Esophagus mucosa (tissue), 1 donor: ENCODE measurements at regions not wholly inside any gene's neighbourhood (a gene's known extent, or its start where the extent isn't known, plus 50 kb on each side); places are given as distances from the start of the nearest gene placed in this dataset.

ENCODE experiments used
- ATAC-seq: fragments of 200-7000 bp; cut with Tn5 transposase; one replicate; pipeline ENCODE4 v1.9.1; 2020
- donor health status: DM: yes; HTN: yes; CAD: no.

DNA sequence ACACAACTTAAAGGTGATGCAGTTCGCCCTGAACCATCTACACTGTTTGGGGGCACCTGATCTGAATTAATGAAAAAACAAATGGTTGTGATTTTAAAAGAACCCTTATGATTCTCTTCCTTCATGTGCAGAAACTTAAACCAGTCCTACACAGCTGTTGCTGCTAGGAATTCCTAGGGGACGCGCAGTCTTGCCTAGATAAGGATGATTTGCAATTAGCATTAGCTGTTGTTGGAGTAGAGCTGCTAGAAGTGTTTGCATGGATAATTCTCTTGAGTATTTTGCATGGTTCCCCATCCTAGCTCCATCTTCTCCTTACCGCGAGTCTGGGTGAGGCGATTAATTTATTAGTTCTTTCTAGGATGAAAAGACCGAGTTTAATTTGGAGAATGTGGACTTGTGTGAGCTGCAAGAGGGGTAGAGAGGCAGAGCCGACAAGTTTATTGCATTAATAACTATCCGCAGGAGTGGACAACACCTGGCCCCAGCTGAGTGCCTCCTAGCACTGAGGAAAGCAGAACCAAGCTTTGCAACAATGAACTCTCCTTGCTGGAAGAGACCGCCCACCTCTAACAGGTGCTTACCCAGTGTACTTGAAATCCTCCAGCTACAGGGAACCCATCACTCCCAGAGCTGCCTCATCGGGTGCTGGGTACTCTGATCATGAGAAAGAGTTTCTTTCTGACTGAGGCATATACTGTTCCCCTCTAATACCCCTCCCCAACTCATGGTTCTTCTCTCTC is 75.0 kb upstream of the WNT7A start:
- ATAC-seq = no peak

DNA sequence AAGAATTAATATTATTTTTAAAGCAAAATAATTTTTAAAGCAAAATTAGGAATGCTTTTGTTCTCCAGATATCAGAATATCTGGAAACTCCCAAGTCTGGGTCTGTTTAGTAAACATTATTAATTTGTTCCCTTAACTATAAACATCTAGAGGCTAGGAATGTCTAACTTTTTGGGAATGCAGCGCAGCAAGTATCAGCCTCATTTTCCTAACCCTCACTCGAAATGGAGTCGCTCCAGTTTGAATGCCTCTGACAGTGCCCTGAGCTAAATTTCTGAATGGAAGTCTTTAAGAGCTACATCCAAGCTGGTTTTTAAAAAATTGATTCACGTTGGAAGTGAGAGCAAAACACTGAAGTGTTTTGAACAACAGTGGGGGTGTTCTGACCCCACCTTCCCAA is 74.4 kb upstream of the WNT7A start:
- ATAC-seq = no peak

GRCh38 chr3:13951184-13951583 is 71.3 kb upstream of the WNT7A start:
- ATAC-seq = no peak

- no peak for ATAC-seq
These were observed 70.2 kb upstream of the WNT7A start for GRCh38 chr3:13950042-13950441.

DNA sequence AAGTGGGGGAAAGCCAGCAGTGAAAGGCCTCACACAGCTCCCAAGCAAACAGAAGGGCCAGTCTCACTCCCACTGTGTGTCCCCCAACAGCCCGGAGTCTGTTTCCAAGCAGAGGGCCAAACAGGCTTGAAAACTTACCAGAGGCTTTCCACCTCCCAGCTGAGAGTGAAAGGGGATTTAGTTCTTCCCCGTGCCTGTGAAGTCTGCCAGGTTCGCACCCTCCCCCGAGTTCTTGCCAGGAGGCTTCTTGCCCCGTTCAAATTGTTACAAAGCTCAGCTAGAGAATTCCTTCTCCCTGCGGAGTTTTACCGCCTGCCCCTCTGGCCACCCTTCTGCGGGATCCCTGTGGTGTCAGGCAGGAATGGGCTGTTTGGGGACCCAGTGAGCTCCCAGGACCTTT is 68.0 kb upstream of the WNT7A start:
- ATAC-seq = no peak

DNA sequence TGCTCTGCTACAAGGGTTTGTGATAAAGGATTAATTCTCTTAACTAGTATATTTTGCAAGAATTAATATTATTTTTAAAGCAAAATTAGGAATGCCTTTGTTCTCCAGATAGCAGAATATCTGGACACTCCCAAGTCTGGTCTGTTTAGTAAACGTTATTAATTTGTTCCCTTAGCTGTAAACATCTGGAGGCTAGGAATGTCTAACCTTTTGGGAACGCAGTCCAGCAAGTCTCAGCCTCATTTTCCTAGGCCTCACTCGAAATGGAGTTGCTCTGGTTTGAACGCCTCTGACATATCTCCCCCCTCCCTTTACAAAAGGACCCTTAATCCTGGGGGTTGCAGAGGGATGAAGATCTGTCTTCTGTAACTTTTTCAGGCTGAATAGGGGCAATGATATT is 59.3 kb upstream of the WNT7A start:
- no peak for ATAC-seq

GRCh38 chr3:13937131-13937530 is 57.3 kb upstream of the WNT7A start:
- no peak for ATAC-seq

DNA sequence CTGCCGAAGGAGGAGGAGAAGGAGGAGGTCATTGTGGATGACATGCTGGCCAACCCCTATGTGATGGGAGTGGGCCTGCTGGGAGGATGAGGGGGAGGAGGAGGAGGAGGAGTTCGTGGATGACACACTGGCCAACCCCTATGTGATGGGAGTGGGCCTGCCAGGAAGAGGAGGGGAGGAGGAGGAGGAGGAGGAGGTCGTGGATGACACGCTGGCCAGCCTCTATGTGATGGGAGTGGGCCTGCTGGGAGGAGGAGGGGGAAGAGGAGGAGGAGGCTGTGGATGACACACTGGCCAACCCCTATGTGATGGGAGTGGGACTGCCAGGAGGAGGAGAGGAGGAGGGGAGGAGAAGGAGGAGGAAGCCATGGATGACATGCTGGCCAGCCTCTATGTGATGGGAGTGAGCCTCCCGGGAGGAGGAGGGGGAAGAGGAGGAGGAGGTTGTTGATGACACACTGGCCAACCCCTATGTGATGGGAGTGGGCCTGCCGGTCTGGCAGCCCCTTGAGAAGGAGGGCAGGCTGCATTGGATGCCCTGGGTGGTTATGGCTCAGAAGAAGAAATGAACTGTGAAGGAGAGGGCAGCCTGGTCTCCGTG is 55.7 kb upstream of the WNT7A start:
- no peak for ATAC-seq

DNA sequence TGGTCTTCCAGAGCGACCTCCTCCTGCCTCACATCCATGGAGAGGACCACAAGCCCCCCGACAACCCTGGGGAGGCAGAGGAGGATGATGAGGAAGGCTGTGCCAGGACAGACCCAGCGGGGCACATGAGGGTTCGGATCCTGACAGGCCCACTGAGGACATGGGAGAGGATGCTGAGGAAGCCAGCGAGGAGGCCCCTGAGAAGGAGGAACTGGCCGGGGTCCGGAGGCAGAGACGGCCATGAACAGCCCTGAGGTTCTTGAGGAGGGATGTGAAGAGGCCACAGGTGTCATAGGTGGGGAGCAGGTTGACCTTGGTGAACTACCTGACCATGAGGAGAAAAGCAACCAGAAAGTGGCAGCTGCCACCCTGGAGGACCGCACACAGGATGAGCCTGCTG is 54.9 kb upstream of the WNT7A start:
- ATAC-seq = no peak

DNA sequence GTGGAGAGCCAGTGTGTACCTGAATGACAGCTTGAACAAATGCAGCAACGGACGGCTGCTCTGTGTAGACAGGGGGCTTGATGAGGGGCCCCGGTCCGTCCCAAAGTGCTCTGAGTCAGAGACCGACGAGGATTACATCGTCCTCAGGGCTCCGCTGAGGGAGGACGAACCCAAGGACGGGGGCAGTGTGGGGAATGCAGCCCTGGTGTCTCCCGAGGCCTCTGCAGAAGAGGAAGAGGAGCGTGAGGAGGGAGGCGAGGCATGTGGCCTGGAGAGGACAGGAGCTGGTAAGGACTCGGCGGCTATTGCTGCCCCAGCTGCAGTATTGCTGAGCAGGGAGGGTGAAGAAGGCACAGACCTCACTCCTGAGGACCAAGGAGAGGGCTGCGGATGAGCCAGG is 54.4 kb upstream of the WNT7A start:
- no peak for ATAC-seq

DNA sequence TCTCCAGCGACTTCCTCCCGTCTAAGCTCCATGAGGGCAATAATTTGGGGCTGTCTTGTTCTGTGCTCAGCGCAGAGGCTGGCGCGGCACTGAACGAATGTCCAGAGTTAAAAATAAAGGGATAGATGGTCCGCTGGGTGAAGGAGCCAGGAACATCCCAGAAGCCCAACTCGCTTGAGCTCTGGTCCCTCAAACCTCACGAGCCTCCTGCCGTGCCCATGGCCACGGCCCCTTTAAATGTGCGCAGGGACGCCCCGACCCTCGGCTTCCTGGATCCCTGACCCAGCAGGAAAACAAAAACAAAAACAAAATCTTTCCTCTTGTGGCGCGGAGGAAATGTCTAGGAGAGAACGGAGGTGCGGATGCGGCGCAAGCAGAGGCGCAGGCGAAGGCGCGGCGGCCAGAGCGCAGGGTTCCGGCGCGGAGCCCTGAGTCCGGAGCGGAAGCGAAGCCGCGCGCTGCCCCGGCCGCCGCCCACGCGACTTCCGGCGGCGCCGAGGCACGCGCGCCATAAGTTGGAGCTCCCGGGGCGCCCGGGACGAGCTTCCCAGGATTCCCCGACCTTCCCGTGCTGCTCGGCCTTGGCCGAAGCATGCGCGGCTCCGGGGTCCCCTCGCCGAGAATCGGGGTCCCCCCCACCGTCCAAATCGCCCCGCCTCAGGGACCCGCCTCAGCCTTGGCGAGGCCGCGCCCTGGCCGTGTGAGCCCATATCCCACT is 52.9 kb upstream of the WNT7A start:
- no peak for ATAC-seq

GRCh38 chr3:13931172-13931571 is 51.3 kb upstream of the WNT7A start:
- ATAC-seq = no peak
